Loucy (cell line): ENCODE measurements at regions not wholly inside any gene's neighbourhood (a gene's known extent, or its start where the extent isn't known, plus 50 kb on each side); places are given as distances from the start of the nearest gene placed in this dataset.

Experiments used
- H2AFZ ChIP-seq: fragments of 200-600 bp; sonication (generic); 2 replicates; pipeline ENCODE4 v1.6.0; 2016; ENCODE audit warnings: antibody characterized with exemption, mild to moderate bottlenecking, low read length, moderate library complexity
- H3F3A ChIP-seq: fragments of 200-600 bp; 2 replicates; pipeline ENCODE4 v1.6.0; 2016; ENCODE audit warnings: antibody characterized with exemption, low read depth, mild to moderate bottlenecking
- H3K27me3 ChIP-seq: fragments of 200-600 bp; sonication (generic); 2 replicates; pipeline ENCODE4 v1.6.1; 2014; ENCODE audit warnings: low read length, mild to moderate bottlenecking; ENCODE audit not compliant: insufficient read depth, poor library complexity, severe bottlenecking
- H3K36me3 ChIP-seq: fragments of 200-600 bp; sonication (generic); 2 replicates; pipeline ENCODE4 v1.6.1; 2016; ENCODE audit warnings: low read length; ENCODE audit not compliant: insufficient read depth
- H3K4me1 ChIP-seq: fragments of 200-600 bp; sonication (generic); 2 replicates; pipeline ENCODE4 v1.5.1; 2014; ENCODE audit warnings: low read length, mild to moderate bottlenecking; ENCODE audit not compliant: insufficient read depth, poor library complexity, severe bottlenecking
- H3K4me2 ChIP-seq: fragments of 200-600 bp; sonication (generic); 2 replicates; pipeline ENCODE4 v1.6.0; 2014; ENCODE audit warnings: antibody characterized with exemption, low read length, low read depth, mild to moderate bottlenecking; ENCODE audit not compliant: poor library complexity, severe bottlenecking
- H3K4me3 ChIP-seq: fragments of 200-600 bp; sonication (generic); 2 replicates; pipeline ENCODE4 v1.5.1; 2014; ENCODE audit warnings: low read length, mild to moderate bottlenecking, mixed read lengths; ENCODE audit not compliant: poor library complexity, severe bottlenecking
- H3K79me2 ChIP-seq: fragments of 200-600 bp; sonication (generic); 2 replicates; pipeline ENCODE4 v1.6.1; 2014; ENCODE audit warnings: low read length; ENCODE audit not compliant: insufficient read depth
- H3K9ac ChIP-seq: fragments of 200-600 bp; sonication (generic); 2 replicates; pipeline ENCODE4 v1.6.0; 2014; ENCODE audit warnings: mild to moderate bottlenecking, low read depth, low read length, moderate library complexity; ENCODE audit not compliant: poor library complexity, severe bottlenecking
- H3K9me2 ChIP-seq: fragments of 200-600 bp; sonication (generic); replicated peaks from 2 replicates; pipeline ENCODE4 v1.6.1; 2016; ENCODE audit warnings: low read depth, low read length, mixed read lengths
- H3K9me3 ChIP-seq: fragments of 200-600 bp; sonication (generic); 2 replicates; pipeline ENCODE4 v1.6.1; 2014; ENCODE audit warnings: mild to moderate bottlenecking, antibody characterized with exemption, low read length, low read depth; ENCODE audit not compliant: insufficient read depth
- H4K20me1 ChIP-seq: fragments of 200-600 bp; sonication (generic); 2 replicates; pipeline ENCODE4 v1.6.0; 2014; ENCODE audit warnings: antibody characterized with exemption, low read length, mild to moderate bottlenecking; ENCODE audit not compliant: insufficient read depth, poor library complexity, severe bottlenecking
- EZH2phosphoT487 ChIP-seq: fragments of 200-600 bp; IDR thresholded peaks from 2 replicates; pipeline ENCODE4 v1.6.1; 2018; ENCODE audit warnings: antibody characterized with exemption, mild to moderate bottlenecking, moderate library complexity, borderline replicate concordance
- TF ChIP-seq, protein P1 (sequence below): fragments of 200-600 bp; sonication (generic); conservative IDR thresholded peaks from 2 replicates; pipeline ENCODE4 v1.5.1; 2014; ENCODE audit warnings: mild to moderate bottlenecking, antibody characterized with exemption, low read length

DNA sequence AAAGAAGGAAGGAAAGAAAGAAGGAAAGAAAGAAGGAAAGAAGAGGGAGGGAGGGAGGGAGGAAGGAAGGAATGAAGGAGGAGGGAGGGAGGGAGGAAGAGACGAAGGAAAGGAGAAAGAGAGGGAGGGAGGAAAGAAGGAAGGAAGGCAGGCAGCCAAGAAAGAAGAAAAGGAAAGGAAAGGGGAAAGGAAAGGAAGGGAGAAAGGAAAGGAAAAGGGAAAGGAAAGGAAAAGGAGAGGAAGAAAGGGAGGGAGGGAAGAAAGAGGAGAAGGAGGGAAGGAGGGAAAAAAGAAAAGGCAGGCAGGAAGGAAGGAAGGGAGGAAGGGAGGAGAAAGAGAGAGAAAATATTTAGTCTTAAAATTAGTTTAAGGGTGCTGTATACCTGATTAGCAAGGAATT lies 704.1 kb downstream of the LUZP2 start:
- no peak overlapping the region for H3K4me2 ChIP-seq
- H3K27me3 ChIP-seq: no peaks in the 10 kb centered on the region
- no peaks in the 10 kb centered on the region for H3K9me3 ChIP-seq
- no peak overlapping the region for H3K9ac ChIP-seq
- H3F3A ChIP-seq: no peaks in the 10 kb centered on the region
- no peaks in the 10 kb centered on the region for H4K20me1 ChIP-seq
- H2AFZ ChIP-seq: no peak overlapping the region
- H3K4me3 ChIP-seq: no peak overlapping the region
- no peaks in the 10 kb centered on the region for H3K36me3 ChIP-seq
- H3K9me2 ChIP-seq: no peaks in the 10 kb centered on the region; the same call in 1 of the 2 replicates
- no peak for TF ChIP-seq EZH2phosphoT487
- TF ChIP-seq, protein P1, sequence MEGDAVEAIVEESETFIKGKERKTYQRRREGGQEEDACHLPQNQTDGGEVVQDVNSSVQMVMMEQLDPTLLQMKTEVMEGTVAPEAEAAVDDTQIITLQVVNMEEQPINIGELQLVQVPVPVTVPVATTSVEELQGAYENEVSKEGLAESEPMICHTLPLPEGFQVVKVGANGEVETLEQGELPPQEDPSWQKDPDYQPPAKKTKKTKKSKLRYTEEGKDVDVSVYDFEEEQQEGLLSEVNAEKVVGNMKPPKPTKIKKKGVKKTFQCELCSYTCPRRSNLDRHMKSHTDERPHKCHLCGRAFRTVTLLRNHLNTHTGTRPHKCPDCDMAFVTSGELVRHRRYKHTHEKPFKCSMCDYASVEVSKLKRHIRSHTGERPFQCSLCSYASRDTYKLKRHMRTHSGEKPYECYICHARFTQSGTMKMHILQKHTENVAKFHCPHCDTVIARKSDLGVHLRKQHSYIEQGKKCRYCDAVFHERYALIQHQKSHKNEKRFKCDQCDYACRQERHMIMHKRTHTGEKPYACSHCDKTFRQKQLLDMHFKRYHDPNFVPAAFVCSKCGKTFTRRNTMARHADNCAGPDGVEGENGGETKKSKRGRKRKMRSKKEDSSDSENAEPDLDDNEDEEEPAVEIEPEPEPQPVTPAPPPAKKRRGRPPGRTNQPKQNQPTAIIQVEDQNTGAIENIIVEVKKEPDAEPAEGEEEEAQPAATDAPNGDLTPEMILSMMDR: no peak
- H3K4me1 ChIP-seq: no peaks in the 10 kb centered on the region
- no peaks in the 10 kb centered on the region for H3K79me2 ChIP-seq

DNA sequence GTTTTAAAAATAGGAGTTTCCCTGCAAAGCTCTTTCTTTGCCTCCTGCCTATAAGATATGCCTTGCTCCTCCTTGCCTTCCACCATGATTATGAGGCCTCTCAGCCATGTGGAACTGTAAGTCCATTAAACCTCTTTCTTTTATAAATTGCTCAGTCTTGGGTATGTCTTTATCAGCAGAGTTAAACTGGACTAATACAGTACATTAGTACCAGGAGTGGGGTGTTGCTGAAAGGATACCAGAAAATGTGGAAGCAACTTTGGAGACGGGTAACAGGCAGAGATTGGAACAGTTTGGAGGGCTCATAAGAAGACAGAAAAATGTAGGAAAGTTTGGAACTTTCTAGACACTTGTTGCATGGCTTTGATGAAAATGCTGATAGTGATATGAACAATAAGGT lies 709.9 kb downstream of the LUZP2 start:
- no peaks in the 10 kb centered on the region for H3K4me1 ChIP-seq
- H4K20me1 ChIP-seq: no peaks in the 10 kb centered on the region
- H3F3A ChIP-seq: no peaks in the 10 kb centered on the region
- no peaks in the 10 kb centered on the region; the same call in 1 of the 2 replicates for H3K9me3 ChIP-seq
- no peak overlapping the region for H3K4me3 ChIP-seq
- H3K9me2 ChIP-seq: no peaks in the 10 kb centered on the region
- H3K27me3 ChIP-seq: no peaks in the 10 kb centered on the region
- H3K79me2 ChIP-seq: no peaks in the 10 kb centered on the region
- H3K4me2 ChIP-seq: no peak overlapping the region
- no peaks in the 10 kb centered on the region for H3K36me3 ChIP-seq
- TF ChIP-seq, protein P1: no peak
- TF ChIP-seq EZH2phosphoT487: no peak
- no peak overlapping the region for H2AFZ ChIP-seq
- H3K9ac ChIP-seq: no peak overlapping the region

DNA sequence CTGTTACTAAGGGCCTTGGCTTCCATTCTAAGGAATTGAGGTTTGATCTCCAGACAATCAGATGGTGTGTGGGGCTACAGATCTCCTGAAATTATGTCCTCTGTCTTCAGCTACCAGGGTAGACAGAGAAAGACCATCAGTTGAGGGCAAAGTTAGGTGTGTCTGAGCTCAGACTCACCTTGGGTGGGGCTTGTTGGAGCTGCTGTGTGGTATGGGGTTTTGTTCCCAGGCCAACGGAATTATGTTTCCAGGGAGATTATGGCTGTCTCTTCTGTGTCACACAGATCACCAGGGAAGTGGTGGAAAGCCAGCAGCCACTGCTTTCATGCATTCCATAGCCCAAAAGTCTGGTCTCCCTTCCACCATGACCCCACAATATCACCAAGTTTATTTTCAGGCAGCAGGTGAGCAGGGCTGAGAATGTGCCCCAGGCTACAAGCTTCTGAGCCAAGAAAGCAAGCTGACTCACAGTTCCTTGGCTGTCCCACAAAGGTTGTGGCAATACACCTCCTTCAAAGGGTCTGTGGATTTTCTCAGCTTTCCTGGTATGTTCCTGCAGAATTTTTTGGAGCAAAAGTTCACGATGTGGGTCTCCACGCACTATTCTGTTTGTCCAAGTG lies 714.9 kb downstream of the LUZP2 start:
- no peaks in the 10 kb centered on the region for H3K9me2 ChIP-seq
- H3K9me3 ChIP-seq: no peaks in the 10 kb centered on the region; the same call in 1 of the 2 replicates
- no peak for TF ChIP-seq EZH2phosphoT487
- TF ChIP-seq, protein P1: no peak
- no peaks in the 10 kb centered on the region for H3K27me3 ChIP-seq
- H3F3A ChIP-seq: no peaks in the 10 kb centered on the region
- no peaks in the 10 kb centered on the region for H3K79me2 ChIP-seq
- no peak overlapping the region for H3K4me3 ChIP-seq
- H2AFZ ChIP-seq: no peak overlapping the region
- no peaks in the 10 kb centered on the region for H3K4me1 ChIP-seq
- no peak overlapping the region for H3K9ac ChIP-seq
- H4K20me1 ChIP-seq: no peaks in the 10 kb centered on the region
- no peak overlapping the region for H3K4me2 ChIP-seq
- no peaks in the 10 kb centered on the region for H3K36me3 ChIP-seq
